ENCODE measurements at regions not wholly inside any gene's neighbourhood (a gene's known extent, or its start where the extent isn't known, plus 50 kb on each side); places are given as distances from the start of the nearest gene placed in this dataset.
A peak's percentile ranks its signal among the peaks of the same experiment; 100 is the strongest.

DNA sequence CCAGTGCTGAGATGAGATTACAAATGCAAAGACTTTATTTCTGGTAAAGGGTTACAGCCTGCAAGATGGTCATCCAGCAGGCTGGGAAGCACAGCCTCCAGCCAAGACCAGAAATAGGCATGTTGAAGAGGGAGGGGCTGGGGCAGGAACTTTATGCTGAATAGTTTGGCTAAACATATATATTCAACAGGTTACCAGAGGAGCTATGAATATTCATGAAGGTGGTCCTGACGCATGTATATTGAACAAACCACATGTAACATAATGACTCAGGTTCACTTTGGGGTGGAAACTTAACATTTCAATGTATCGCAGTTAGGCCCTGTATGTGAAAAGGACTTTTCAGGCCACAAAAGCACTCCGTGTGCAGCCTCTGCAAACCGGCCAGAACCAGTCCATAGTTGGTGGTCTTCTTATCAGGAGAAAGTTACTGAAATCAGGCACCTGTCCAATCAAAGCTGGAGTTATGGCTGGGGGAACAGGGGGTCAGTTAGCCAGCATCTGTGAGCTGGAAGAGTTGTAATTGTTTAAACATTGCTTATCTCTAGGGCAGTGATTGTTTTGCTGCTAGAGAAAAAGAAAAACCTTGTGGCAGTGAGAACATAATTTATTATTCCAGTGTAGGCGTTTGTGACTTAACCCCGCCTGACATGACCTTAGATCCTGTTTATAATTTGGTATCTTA lies 372.9 kb upstream of the AUTS2 start:
- Histone ChIP-seq H3K4me1 (ENCODE audit: control insufficient read depth in 2 of 3, insufficient read depth in 2 of 3, low read depth in 1 of 3, low read length in 3 of 3) (no peaks in the 10 kb centered on the region), H3K36me3 (ENCODE audit: control insufficient read depth in 2 of 3, insufficient read depth in 3 of 3, low read length in 3 of 3) (no peaks in the 10 kb centered on the region), H3K27me3 (ENCODE audit: control insufficient read depth, insufficient read depth, low read length) (no peaks in the 10 kb centered on the region), H3K9me3 (ENCODE audit: control insufficient read depth in 2 of 3, insufficient read depth in 1 of 3, low read length in 3 of 3) (peaks cover 0 to 3% (median 0%) of the 10 kb centered on the region in 3 donors), H3K9ac (ENCODE audit: low read length in 3 of 3) (no peak overlapping the region), H3K4me3 (ENCODE audit: low read length in 3 of 3) (no peak overlapping the region), H3K27ac (ENCODE audit: low read depth in 2 of 2, low read length in 2 of 2) (no peak overlapping the region)
- TF ChIP-seq, protein P1, sequence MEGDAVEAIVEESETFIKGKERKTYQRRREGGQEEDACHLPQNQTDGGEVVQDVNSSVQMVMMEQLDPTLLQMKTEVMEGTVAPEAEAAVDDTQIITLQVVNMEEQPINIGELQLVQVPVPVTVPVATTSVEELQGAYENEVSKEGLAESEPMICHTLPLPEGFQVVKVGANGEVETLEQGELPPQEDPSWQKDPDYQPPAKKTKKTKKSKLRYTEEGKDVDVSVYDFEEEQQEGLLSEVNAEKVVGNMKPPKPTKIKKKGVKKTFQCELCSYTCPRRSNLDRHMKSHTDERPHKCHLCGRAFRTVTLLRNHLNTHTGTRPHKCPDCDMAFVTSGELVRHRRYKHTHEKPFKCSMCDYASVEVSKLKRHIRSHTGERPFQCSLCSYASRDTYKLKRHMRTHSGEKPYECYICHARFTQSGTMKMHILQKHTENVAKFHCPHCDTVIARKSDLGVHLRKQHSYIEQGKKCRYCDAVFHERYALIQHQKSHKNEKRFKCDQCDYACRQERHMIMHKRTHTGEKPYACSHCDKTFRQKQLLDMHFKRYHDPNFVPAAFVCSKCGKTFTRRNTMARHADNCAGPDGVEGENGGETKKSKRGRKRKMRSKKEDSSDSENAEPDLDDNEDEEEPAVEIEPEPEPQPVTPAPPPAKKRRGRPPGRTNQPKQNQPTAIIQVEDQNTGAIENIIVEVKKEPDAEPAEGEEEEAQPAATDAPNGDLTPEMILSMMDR (IDR thresholded peaks at IDR 0.05; ENCODE audit: borderline replicate concordance, extremely low read depth, insufficient read depth), result no peak
- FAIRE-seq, result no peak
- intact Hi-C loops (cut with DNase I), result no loop called here
- DNase-seq, result peak in 1 of 5 donors; percentile 6

DNA sequence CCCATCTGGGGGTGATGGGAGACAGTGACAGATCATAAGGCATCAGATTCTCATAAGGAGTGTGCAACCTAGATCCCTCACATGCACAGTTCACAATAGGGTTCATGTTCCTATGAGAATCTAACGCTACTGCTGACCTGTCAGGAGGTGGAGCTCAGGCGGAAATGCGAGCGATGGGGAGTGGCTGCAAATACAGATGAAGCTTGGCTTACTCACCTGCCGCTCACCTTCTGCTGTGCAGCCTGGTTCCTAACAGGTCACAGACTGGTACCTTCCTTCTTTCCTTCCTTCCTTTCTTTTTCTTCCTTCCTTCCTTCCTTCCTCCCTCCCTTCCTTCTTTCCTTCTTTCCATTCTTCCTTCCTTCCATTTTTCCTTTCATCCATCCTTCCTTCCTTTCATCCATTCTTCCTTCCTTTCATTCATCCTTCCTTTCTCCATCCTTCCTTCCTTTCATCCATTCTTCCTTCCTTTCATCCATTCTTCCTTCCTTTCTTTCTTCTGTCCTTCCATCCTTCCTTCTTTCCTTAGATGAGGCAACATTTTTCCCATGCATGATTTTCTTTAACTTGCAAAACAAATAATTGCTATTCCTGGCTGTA lies 370.0 kb upstream of the AUTS2 start:
- Histone ChIP-seq H3K27ac (ENCODE audit: low read depth in 2 of 2, low read length in 2 of 2) (no peak overlapping the region), H3K4me1 (ENCODE audit: control insufficient read depth in 2 of 3, insufficient read depth in 2 of 3, low read depth in 1 of 3, low read length in 3 of 3) (no peaks in the 10 kb centered on the region), H3K27me3 (ENCODE audit: control insufficient read depth, insufficient read depth, low read length) (no peaks in the 10 kb centered on the region), H3K4me3 (ENCODE audit: low read length in 3 of 3) (no peak overlapping the region), H3K36me3 (ENCODE audit: control insufficient read depth in 2 of 3, insufficient read depth in 3 of 3, low read length in 3 of 3) (no peaks in the 10 kb centered on the region), H3K9ac (ENCODE audit: low read length in 3 of 3) (no peak overlapping the region), H3K9me3 (ENCODE audit: control insufficient read depth in 2 of 3, insufficient read depth in 1 of 3, low read length in 3 of 3) (peaks cover 0 to 3% (median 0%) of the 10 kb centered on the region in 3 donors)
- intact Hi-C loops (cut with DNase I), result no loop called here
- TF ChIP-seq, protein P1 (IDR thresholded peaks at IDR 0.05; ENCODE audit: borderline replicate concordance, extremely low read depth, insufficient read depth), result no peak
- DNase-seq, result no peak
- FAIRE-seq, result no peak

DNA sequence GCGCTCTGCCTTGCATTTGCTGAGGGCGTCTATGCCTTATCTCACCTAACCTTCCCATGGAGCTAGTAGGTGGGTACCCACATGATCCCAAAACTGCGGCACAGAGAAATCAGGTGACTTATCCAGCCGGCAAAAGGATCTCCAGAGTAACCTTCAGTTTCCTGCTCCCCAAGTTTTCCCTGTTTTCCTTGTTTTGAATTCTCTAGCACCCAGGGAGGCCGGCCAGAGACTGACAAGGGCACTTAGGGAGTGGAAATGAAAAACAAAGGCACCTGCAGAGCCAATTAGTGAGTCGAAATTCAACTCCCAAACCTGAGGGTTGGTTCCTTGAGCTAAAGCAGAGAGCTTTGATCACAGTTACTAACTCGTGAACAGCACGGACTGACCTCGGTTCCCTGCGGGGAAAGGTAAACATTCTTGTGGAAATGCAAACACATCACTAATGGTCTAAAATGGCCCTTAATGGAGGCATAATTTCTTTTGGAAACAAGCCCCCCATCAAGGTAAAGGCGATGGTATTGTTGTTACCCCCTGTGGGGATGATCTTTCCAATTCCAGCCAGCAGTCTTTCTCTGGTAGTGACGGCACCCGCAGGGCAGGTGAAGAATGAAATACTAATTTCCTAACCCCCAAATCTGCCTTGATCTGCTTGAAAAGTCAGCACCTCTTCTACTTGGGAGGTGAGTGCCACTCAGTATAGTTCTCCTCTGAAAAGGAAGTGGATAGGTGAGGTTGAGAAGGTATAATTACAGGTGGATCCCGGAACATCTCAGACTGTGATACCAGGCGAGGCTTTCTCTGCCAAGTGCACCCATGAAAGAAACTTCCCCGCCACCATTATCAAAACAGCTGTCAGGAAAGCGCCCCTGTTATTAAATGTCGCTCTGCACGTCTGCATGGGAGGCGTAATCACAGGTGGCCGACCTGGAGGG lies 365.6 kb upstream of the AUTS2 start:
- H3K27me3 ChIP-seq (ENCODE audit: control insufficient read depth, insufficient read depth, low read length), result no peaks in the 10 kb centered on the region
- TF ChIP-seq, protein P1 (IDR thresholded peaks at IDR 0.05; ENCODE audit: borderline replicate concordance, extremely low read depth, insufficient read depth), result no peak
- DNase-seq, result peak in 4 of 5 donors; percentile 52 to 87 (median 76)
- no peaks in the 10 kb centered on the region for H3K36me3 ChIP-seq (ENCODE audit: control insufficient read depth in 2 of 3, insufficient read depth in 3 of 3, low read length in 3 of 3)
- no peak overlapping the region for H3K4me3 ChIP-seq (ENCODE audit: low read length in 3 of 3)
- no peak overlapping the region for H3K27ac ChIP-seq (ENCODE audit: low read depth in 2 of 2, low read length in 2 of 2)
- intact Hi-C loops (cut with DNase I), result no loop called here
- FAIRE-seq, result no peak
- H3K9ac ChIP-seq (ENCODE audit: low read length in 3 of 3), result no peak overlapping the region
- no peaks in the 10 kb centered on the region for H3K4me1 ChIP-seq (ENCODE audit: control insufficient read depth in 2 of 3, insufficient read depth in 2 of 3, low read depth in 1 of 3, low read length in 3 of 3)
- no peaks in the 10 kb centered on the region for H3K9me3 ChIP-seq (ENCODE audit: control insufficient read depth in 2 of 3, insufficient read depth in 1 of 3, low read length in 3 of 3)

Data from kidney (tissue), 13 donors.